DOHH2 (cell line): ENCODE measurements at regions not wholly inside any gene's neighbourhood (a gene's known extent, or its start where the extent isn't known, plus 50 kb on each side); places are given as distances from the start of the nearest gene placed in this dataset.

ENCODE experiments used
- H3F3A ChIP-seq: fragments of 200-600 bp; sonication (generic), shearing (Covaris generic); 2 replicates; pipeline ENCODE4 v1.6.0; 2016; ENCODE audit warnings: antibody characterized with exemption, mild to moderate bottlenecking; ENCODE audit not compliant: control insufficient read depth, insufficient read depth
- H3K27ac ChIP-seq: fragments of 200-600 bp; sonication (generic); 2 replicates; pipeline ENCODE4 v1.5.1; 2014; ENCODE audit warnings: low read depth, mild to moderate bottlenecking, low read length, moderate library complexity
- H3K27me3 ChIP-seq: fragments of 200-600 bp; sonication (generic); 2 replicates; pipeline ENCODE4 v1.6.1; 2014; ENCODE audit warnings: mild to moderate bottlenecking, low read length, mixed read lengths; ENCODE audit not compliant: control insufficient read depth
- H3K36me3 ChIP-seq: fragments of 200-600 bp; sonication (generic); 2 replicates; pipeline ENCODE4 v1.6.1; 2014; ENCODE audit warnings: mild to moderate bottlenecking, low read length, moderate library complexity, mixed read lengths; ENCODE audit not compliant: control insufficient read depth
- H3K4me1 ChIP-seq: fragments of 200-600 bp; sonication (generic); 2 replicates; pipeline ENCODE4 v1.6.1; 2014; ENCODE audit warnings: mild to moderate bottlenecking, low read length, mixed read lengths; ENCODE audit not compliant: control insufficient read depth
- H3K4me2 ChIP-seq: fragments of 200-600 bp; sonication (generic); 2 replicates; pipeline ENCODE4 v1.6.0; 2014; ENCODE audit warnings: mild to moderate bottlenecking, low read length, moderate library complexity
- H3K4me3 ChIP-seq: fragments of 200-600 bp; sonication (generic); 2 replicates; pipeline ENCODE4 v1.5.1; 2014; ENCODE audit warnings: mild to moderate bottlenecking, low read length, mixed read lengths
- H3K79me2 ChIP-seq: fragments of 200-600 bp; sonication (generic); 2 replicates; pipeline ENCODE4 v1.6.1; 2014; ENCODE audit warnings: mild to moderate bottlenecking, low read length, mixed read lengths; ENCODE audit not compliant: control insufficient read depth
- H3K9me2 ChIP-seq: fragments of 200-600 bp; sonication (generic); replicated peaks from 2 replicates; pipeline ENCODE4 v1.6.1; 2014; ENCODE audit warnings: mild to moderate bottlenecking, low read length, mixed read lengths; ENCODE audit not compliant: control insufficient read depth
- H3K9me3 ChIP-seq: fragments of 200-600 bp; sonication (generic); 2 replicates; pipeline ENCODE4 v1.6.1; 2014; ENCODE audit warnings: antibody characterized with exemption, low read length, mixed read lengths; ENCODE audit not compliant: control insufficient read depth, insufficient read depth
- H4K20me1 ChIP-seq: fragments of 200-600 bp; sonication (generic); 2 replicates; pipeline ENCODE4 v1.6.0; 2014; ENCODE audit warnings: low read depth, mild to moderate bottlenecking, antibody characterized with exemption, low read length, moderate library complexity; ENCODE audit not compliant: control insufficient read depth, insufficient read depth
- CTCF ChIP-seq: fragments of 200-600 bp; sonication (generic); IDR thresholded peaks from one replicate; pipeline ENCODE4 v1.5.1; 2014; ENCODE audit warnings: antibody characterized with exemption, mild to moderate bottlenecking, low read depth, low read length; ENCODE audit not compliant: poor library complexity, severe bottlenecking
- EZH2phosphoT487 ChIP-seq: fragments of 200-600 bp; sonication (generic); IDR thresholded peaks from 2 replicates; pipeline ENCODE4 v1.6.1; 2017; ENCODE audit warnings: borderline replicate concordance, mild to moderate bottlenecking, antibody characterized with exemption, low read length, moderate library complexity, mixed read lengths

- Histone ChIP-seq H3K27me3 (no peaks in the 10 kb centered on the region), H3K4me3 (no peak overlapping the region), H3K36me3 (no peaks in the 10 kb centered on the region), H3K4me1 (no peaks in the 10 kb centered on the region), H3K27ac (no peak overlapping the region), H3F3A (no peaks in the 10 kb centered on the region), H3K4me2 (no peak overlapping the region), H4K20me1 (no peaks in the 10 kb centered on the region), H3K9me3 (no peaks in the 10 kb centered on the region), H3K79me2 (no peaks in the 10 kb centered on the region), H3K9me2 (no peaks in the 10 kb centered on the region)
- TF ChIP-seq CTCF: no peak
- TF ChIP-seq EZH2phosphoT487: no peak
These were observed 2157.1 kb downstream of the NCAM2 start for GRCh38 chr21:23155281-23155680.

GRCh38 chr21:23160914-23161313 is 2162.7 kb downstream of the NCAM2 start:
- Histone ChIP-seq H3K4me1 (no peaks in the 10 kb centered on the region), H3K79me2 (no peaks in the 10 kb centered on the region), H4K20me1 (no peaks in the 10 kb centered on the region), H3K27ac (no peak overlapping the region), H3K9me2 (no peaks in the 10 kb centered on the region), H3K27me3 (no peaks in the 10 kb centered on the region), H3K9me3 (peaks cover 3% of the 10 kb centered on the region; the same call in 1 of the 2 replicates), H3K4me2 (no peak overlapping the region), H3F3A (no peaks in the 10 kb centered on the region), H3K4me3 (no peak overlapping the region), H3K36me3 (no peaks in the 10 kb centered on the region)
- TF ChIP-seq CTCF (no peak), EZH2phosphoT487 (no peak)

GRCh38 chr21:23162198-23162946 is 2164.2 kb downstream of the NCAM2 start:
- H3F3A ChIP-seq: no peaks in the 10 kb centered on the region
- H3K9me2 ChIP-seq: no peaks in the 10 kb centered on the region
- no peaks in the 10 kb centered on the region for H3K27me3 ChIP-seq
- no peaks in the 10 kb centered on the region for H4K20me1 ChIP-seq
- H3K4me3 ChIP-seq: no peak overlapping the region
- TF ChIP-seq EZH2phosphoT487: no peak
- no peak for TF ChIP-seq CTCF
- no peak overlapping the region for H3K27ac ChIP-seq
- H3K4me2 ChIP-seq: no peak overlapping the region
- H3K79me2 ChIP-seq: no peaks in the 10 kb centered on the region
- H3K9me3 ChIP-seq: peaks cover 3% of the 10 kb centered on the region; the same call in 1 of the 2 replicates
- H3K36me3 ChIP-seq: no peaks in the 10 kb centered on the region
- H3K4me1 ChIP-seq: no peaks in the 10 kb centered on the region
